Gastrocnemius medialis (tissue), 4 donors: ENCODE measurements at regions not wholly inside any gene's neighbourhood (a gene's known extent, or its start where the extent isn't known, plus 50 kb on each side); places are given as distances from the start of the nearest gene placed in this dataset.

Experiments
- ATAC-seq, 2 donors: fragments of 150-250 bp; one replicate each; pipeline ENCODE4 v1.9.1; 2016
- DNase-seq, 2 donors: peaks; one replicate each; pipeline ENCODE4 v3.0.0-alpha.2; 2019
- H3K27ac ChIP-seq, 4 donors: fragments of 200-600 bp; sonication (generic); 1 replicate in 1 of 4; 2 replicates in 3 of 4; pipeline ENCODE4 v1.5.1; 2016 to 2018; ENCODE audit warnings: mild to moderate bottlenecking in 2 of 4, moderate library complexity in 1 of 4
- H3K27me3 ChIP-seq, 3 donors: fragments of 200-600 bp; sonication (generic) in 2 of 3; 1 replicate in 1 of 3; 2 replicates in 2 of 3; pipeline versions ENCODE4 v1.5.1 to v1.6.0; 2016 to 2019; ENCODE audit warnings: mild to moderate bottlenecking in 1 of 3, moderate library complexity in 1 of 3
- H3K36me3 ChIP-seq, 2 donors: fragments of 200-600 bp; sonication (generic) in 1 of 2; one replicate each; pipeline ENCODE4 v1.5.1; 2017 to 2018
- H3K4me1 ChIP-seq, 2 donors: fragments of 200-600 bp; sonication (generic) in 1 of 2; one replicate each; pipeline ENCODE4 v1.5.1; 2016 to 2017; ENCODE audit warnings: mild to moderate bottlenecking in 2 of 2
- H3K4me3 ChIP-seq, 4 donors: fragments of 200-600 bp; sonication (generic) in 3 of 4; 1 replicate in 1 of 4; 2 replicates in 3 of 4; pipeline ENCODE4 v1.5.1; 2016 to 2019; ENCODE audit warnings: mild to moderate bottlenecking in 2 of 4
- H3K9me3 ChIP-seq, 3 donors: fragments of 200-600 bp; sonication (generic) in 2 of 3; 1 replicate in 1 of 3; 2 replicates in 2 of 3; pipeline ENCODE4 v1.5.1; 2016 to 2019
- POLR2A ChIP-seq, 2 donors: fragments of 450-650 bp; IDR thresholded peaks; one replicate each; pipeline ENCODE4 v1.6.1; 2017; ENCODE audit warnings: antibody characterized with exemption in 2 of 2, mild to moderate bottlenecking in 2 of 2, moderate library complexity in 2 of 2
- in situ Hi-C, 4 donors: fragments of 200-750 bp; cut with MboI; loops; one replicate each; pipeline versions ENCODE4 v1.15.0 to v1.8.0; 2017; ENCODE audit warnings: low sequenced_read_pairs in 4 of 4
- intact Hi-C: fragments of 100-400 bp; cut with DNase I; formaldehyde crosslinking; loops from one replicate; pipeline ENCODE4 v1.15.1; 2023; ENCODE audit warnings: low total_unique reads
- TF ChIP-seq, protein P1 (sequence below), 5 experiments: fragments of 450-650 bp in 3 of 5; fragments of 200-600 bp in 2 of 5; sonication (generic) in 2 of 5; IDR thresholded peaks in 4 of 5; conservative IDR thresholded peaks in 1 of 5; 1 replicate in 4 of 5; 2 replicates in 1 of 5; pipeline ENCODE4 v1.5.1; 2016 to 2019; ENCODE audit warnings: antibody characterized with exemption in 5 of 5, mild to moderate bottlenecking in 3 of 5, moderate library complexity in 3 of 5

DNA sequence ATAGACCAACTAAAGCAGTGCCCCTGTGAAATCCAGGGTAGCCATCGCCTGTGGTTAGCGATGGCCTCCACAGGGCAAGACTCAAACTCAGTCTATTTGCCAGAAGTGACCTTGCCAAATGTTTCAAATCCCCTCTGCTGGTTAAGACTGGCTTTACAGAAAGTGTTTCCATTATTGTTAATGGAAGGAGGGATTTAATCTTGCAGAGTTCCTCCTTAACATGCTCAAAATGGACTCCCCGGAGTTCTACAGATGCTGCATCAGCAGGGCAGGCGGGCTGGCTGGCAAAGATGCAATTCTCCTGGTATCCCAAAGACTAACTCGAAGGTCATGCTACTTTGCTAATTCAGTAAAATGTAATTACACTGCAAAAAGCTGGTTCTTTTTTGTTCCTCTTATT is 313.0 kb upstream of the SLC7A11 start:
- DNase-seq (no peak), ATAC-seq (no peak)
- H3K27me3 ChIP-seq, result no peaks in the 10 kb centered on the region
- in situ Hi-C loops (no loop called here), intact Hi-C loops (no loop called here)
- TF ChIP-seq, protein P1, sequence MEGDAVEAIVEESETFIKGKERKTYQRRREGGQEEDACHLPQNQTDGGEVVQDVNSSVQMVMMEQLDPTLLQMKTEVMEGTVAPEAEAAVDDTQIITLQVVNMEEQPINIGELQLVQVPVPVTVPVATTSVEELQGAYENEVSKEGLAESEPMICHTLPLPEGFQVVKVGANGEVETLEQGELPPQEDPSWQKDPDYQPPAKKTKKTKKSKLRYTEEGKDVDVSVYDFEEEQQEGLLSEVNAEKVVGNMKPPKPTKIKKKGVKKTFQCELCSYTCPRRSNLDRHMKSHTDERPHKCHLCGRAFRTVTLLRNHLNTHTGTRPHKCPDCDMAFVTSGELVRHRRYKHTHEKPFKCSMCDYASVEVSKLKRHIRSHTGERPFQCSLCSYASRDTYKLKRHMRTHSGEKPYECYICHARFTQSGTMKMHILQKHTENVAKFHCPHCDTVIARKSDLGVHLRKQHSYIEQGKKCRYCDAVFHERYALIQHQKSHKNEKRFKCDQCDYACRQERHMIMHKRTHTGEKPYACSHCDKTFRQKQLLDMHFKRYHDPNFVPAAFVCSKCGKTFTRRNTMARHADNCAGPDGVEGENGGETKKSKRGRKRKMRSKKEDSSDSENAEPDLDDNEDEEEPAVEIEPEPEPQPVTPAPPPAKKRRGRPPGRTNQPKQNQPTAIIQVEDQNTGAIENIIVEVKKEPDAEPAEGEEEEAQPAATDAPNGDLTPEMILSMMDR (IDR thresholded peaks at IDR 0.05 in 4 of 5, conservative IDR thresholded peaks at IDR 0.05 in 1 of 5), result no peak
- no peak for TF ChIP-seq POLR2A (IDR thresholded peaks at IDR 0.05)
- H3K36me3 ChIP-seq, result no peaks in the 10 kb centered on the region
- no peak overlapping the region for H3K27ac ChIP-seq
- no peaks in the 10 kb centered on the region for H3K4me1 ChIP-seq
- no peak overlapping the region for H3K4me3 ChIP-seq
- no peaks in the 10 kb centered on the region for H3K9me3 ChIP-seq

DNA sequence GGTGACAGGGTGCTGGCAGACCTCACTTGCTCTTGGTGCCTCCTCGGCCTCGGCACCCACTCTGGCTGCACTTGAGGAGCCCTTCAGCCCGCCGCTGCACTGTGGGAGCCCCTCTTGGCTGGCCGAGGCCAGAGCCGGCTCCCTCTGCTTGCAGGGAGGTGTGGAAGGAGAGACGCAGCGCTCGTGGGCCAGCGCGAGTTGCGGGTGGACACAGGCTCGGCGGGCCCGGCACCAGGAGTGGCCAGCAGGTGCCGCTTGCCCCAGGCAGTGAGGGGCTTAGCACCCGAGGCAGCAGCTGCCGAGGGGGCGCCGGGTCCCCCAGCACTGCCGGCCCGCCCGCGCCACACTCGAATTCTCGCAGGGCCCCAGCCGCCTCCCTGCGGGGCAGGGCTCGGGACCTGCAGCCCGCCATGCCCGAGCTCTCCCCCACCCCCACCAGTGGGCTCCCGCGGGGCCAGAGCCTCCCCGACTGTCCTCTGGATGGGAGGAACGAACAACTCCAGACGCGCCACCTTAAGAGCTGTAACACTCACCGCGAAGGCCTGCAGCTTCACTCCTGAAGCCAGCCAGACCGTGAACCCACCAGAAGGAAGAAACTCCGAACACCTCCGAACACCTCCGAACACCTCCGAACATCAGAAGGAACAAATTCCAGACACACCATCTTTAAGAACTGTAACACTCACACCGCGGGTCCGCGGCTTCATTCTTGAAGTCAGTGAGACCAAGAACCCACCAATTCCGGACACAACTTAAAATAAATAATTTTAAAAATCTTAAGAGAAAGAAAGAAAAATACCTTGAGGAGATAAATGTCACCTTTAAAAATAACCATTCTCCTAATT is 311.1 kb upstream of the SLC7A11 start:
- intact Hi-C loops, result no loop called here
- TF ChIP-seq, protein P1 (IDR thresholded peaks at IDR 0.05 in 4 of 5, conservative IDR thresholded peaks at IDR 0.05 in 1 of 5), result no peak
- no peak for TF ChIP-seq POLR2A (IDR thresholded peaks at IDR 0.05)
- ATAC-seq, result no peak

DNA sequence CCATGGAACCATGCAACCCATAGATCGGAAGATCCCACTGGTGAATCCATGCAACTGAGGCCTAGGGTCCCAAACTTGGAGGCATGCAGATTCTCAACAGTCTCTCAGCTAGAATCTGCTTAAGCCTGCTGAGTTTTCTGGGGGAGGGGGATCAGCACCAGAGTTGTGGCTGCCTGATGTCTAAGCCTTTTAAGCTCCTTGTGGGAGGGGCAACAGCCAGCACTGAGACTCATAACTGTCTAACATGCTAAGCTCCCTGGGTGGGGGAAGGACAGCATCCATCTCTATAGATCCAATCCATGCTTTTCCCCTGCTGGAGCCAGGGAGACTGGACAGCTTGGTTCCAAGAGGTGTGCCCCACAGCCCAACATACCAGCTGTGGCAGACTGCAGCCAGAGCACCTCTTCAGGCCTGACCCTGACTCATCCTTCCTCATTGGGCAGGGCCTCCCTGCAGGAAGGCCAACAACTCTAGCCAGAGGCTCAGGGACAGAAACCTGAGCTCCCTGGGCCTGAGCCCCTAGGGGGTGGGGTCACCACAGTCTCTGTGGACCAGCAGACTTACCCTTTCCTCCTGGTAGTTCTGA is 300.1 kb upstream of the SLC7A11 start:
- H3K4me1 ChIP-seq, result no peaks in the 10 kb centered on the region
- DNase-seq, result no peak
- no peaks in the 10 kb centered on the region for H3K9me3 ChIP-seq
- H3K36me3 ChIP-seq, result no peaks in the 10 kb centered on the region
- no peak overlapping the region for H3K27ac ChIP-seq
- H3K27me3 ChIP-seq, result no peaks in the 10 kb centered on the region
- no peak for TF ChIP-seq POLR2A (IDR thresholded peaks at IDR 0.05)
- TF ChIP-seq, protein P1 (IDR thresholded peaks at IDR 0.05 in 4 of 5, conservative IDR thresholded peaks at IDR 0.05 in 1 of 5), result no peak
- no peak for ATAC-seq
- H3K4me3 ChIP-seq, result no peak overlapping the region
- intact Hi-C loops, result no loop called here
- in situ Hi-C loops, result no loop called here

More for the DNA sequence above, 311.1 kb upstream of the SLC7A11 start:
- DNase-seq, result no peak
- Histone ChIP-seq H3K4me1 (no peaks in the 10 kb centered on the region), H3K27me3 (no peaks in the 10 kb centered on the region), H3K27ac (no peak overlapping the region), H3K4me3 (no peak overlapping the region), H3K36me3 (no peaks in the 10 kb centered on the region), H3K9me3 (no peaks in the 10 kb centered on the region)
- in situ Hi-C loops, result no loop called here

DNA sequence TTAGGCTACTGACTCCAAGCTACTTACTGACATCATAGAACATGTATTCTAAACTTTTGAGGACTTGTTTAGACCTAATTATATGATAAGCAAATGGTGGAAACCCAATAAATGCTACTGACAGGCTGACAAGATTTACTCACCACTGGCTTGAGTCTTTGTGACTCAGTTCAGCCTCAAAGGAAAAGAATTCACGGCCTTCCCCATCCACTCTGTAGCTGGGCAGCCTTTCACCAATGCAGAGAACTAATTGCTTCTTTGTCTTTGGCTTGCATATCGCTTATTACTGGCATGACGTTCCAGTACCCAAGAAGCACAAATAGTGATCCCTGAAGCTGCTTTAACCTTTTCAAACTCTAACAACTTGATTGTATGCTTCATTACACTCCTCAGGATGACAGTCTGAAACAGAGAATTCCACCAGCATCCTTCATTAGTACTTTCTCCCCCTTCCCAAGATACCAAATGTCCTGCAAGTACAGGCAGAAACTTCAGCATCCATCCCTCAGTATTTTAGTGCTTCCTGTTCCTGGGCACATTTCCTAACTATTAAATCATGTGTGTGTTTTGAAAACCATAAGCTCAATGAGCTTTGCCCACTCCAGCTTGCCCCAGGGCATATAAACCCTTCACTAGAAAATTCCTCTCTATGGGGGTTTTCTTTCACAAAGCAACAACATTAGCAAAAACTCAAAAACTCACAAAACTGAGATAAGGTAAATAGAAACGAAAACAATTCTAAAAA is 298.1 kb upstream of the SLC7A11 start:
- intact Hi-C loops, result no loop called here
- ATAC-seq, result no peak
- Histone ChIP-seq H3K36me3 (no peaks in the 10 kb centered on the region), H3K4me3 (no peak overlapping the region), H3K4me1 (no peaks in the 10 kb centered on the region), H3K9me3 (no peaks in the 10 kb centered on the region), H3K27me3 (no peaks in the 10 kb centered on the region), H3K27ac (no peak overlapping the region)
- TF ChIP-seq POLR2A (IDR thresholded peaks at IDR 0.05), result no peak
- TF ChIP-seq, protein P1 (IDR thresholded peaks at IDR 0.05 in 4 of 5, conservative IDR thresholded peaks at IDR 0.05 in 1 of 5), result no peak
- in situ Hi-C loops, result no loop called here
- no peak for DNase-seq
